Neuronal stem cell (in vitro differentiated cells): ENCODE measurements at regions not wholly inside any gene's neighbourhood (a gene's known extent, or its start where the extent isn't known, plus 50 kb on each side); places are given as distances from the start of the nearest gene placed in this dataset.

ENCODE experiments used
- DNase-seq: peaks from one replicate; pipeline ENCODE4 v3.0.0-alpha.2; 2013; ENCODE audit warnings: low spot score
- H2AFZ ChIP-seq: one replicate; pipeline ENCODE4 v1.6.1; 2013; ENCODE audit warnings: mild to moderate bottlenecking, low read length, inconsistent platforms
- H2AK5ac ChIP-seq: 2 replicates; pipeline ENCODE4 v1.6.1; 2013; ENCODE audit warnings: low read depth, mild to moderate bottlenecking, inconsistent platforms, low read length, moderate library complexity, mixed read lengths
- H2BK120ac ChIP-seq: 2 replicates; pipeline ENCODE4 v1.6.1; 2013; ENCODE audit warnings: low read depth, mild to moderate bottlenecking, inconsistent platforms, low read length, moderate library complexity, mixed read lengths
- H2BK12ac ChIP-seq: one replicate; pipeline ENCODE4 v1.6.1; 2013; ENCODE audit warnings: low read length, inconsistent platforms
- H2BK15ac ChIP-seq: 2 replicates; pipeline ENCODE4 v1.6.1; 2013; ENCODE audit warnings: mild to moderate bottlenecking, low read length, inconsistent platforms, mixed read lengths
- H2BK5ac ChIP-seq: one replicate; pipeline ENCODE4 v1.6.1; 2013; ENCODE audit warnings: inconsistent platforms, mild to moderate bottlenecking, low read length, moderate library complexity
- H3K14ac ChIP-seq: one replicate; pipeline ENCODE4 v1.6.1; 2013; ENCODE audit warnings: low read length, inconsistent platforms
- H3K18ac ChIP-seq: 2 replicates; pipeline ENCODE4 v1.6.1; 2013; ENCODE audit warnings: low read length, inconsistent platforms
- H3K23ac ChIP-seq: 2 replicates; pipeline ENCODE4 v1.6.1; 2013; ENCODE audit warnings: low read depth, mild to moderate bottlenecking, mixed read lengths, low read length, inconsistent platforms; ENCODE audit not compliant: poor library complexity
- H3K27ac ChIP-seq: replicated peaks from 3 replicates; pipeline ENCODE4 v1.5.1; 2013; ENCODE audit warnings: low read length, inconsistent platforms
- H3K27me3 ChIP-seq, 3 experiments: 2 replicates each; pipeline ENCODE4 v1.6.1; 2013; ENCODE audit warnings: low read length in 3 of 3, mild to moderate bottlenecking in 2 of 3, inconsistent platforms in 1 of 3, low read depth in 1 of 3, mixed read lengths in 1 of 3, moderate library complexity in 1 of 3; ENCODE audit not compliant: control insufficient read depth in 3 of 3, insufficient read depth in 3 of 3
- H3K36me3 ChIP-seq, 2 donors: replicated peaks in 1 of 2; 2 replicates each; pipeline ENCODE4 v1.6.1; 2013; ENCODE audit warnings: low read length in 2 of 2; ENCODE audit not compliant: control insufficient read depth in 2 of 2, insufficient read depth in 2 of 2
- H3K4ac ChIP-seq: 2 replicates; pipeline ENCODE4 v1.6.1; 2013; ENCODE audit warnings: inconsistent platforms, mild to moderate bottlenecking, low read length, moderate library complexity
- H3K4me1 ChIP-seq, 2 donors: 1 replicate in 1 of 2; 2 replicates in 1 of 2; pipeline ENCODE4 v1.6.1; 2013; ENCODE audit warnings: low read length in 2 of 2, low read depth in 1 of 2; ENCODE audit not compliant: control insufficient read depth in 2 of 2, insufficient read depth in 1 of 2
- H3K4me2 ChIP-seq: one replicate; pipeline ENCODE4 v1.6.1; 2013; ENCODE audit warnings: mild to moderate bottlenecking, low read length, inconsistent platforms; ENCODE audit not compliant: insufficient read depth, poor library complexity, severe bottlenecking
- H3K4me3 ChIP-seq, 2 donors: 2 replicates each; pipeline ENCODE4 v1.5.1; 2013; ENCODE audit warnings: low read length in 2 of 2, mild to moderate bottlenecking in 2 of 2, inconsistent platforms in 1 of 2, moderate library complexity in 1 of 2
- H3K79me1 ChIP-seq: one replicate; pipeline ENCODE4 v1.6.1; 2013; ENCODE audit warnings: low read depth, mild to moderate bottlenecking, inconsistent platforms, low read length, moderate library complexity
- H3K9ac ChIP-seq: one replicate; pipeline ENCODE4 v1.6.1; 2013; ENCODE audit warnings: mild to moderate bottlenecking, low read depth, low read length, inconsistent platforms; ENCODE audit not compliant: poor library complexity
- H3K9me3 ChIP-seq, 2 donors: replicated peaks in 1 of 2; 2 replicates each; pipeline versions ENCODE3 to v1.6.1; 2013; ENCODE audit warnings: low read length in 2 of 2, mild to moderate bottlenecking in 2 of 2, inconsistent platforms in 1 of 2, low read depth in 1 of 2, mixed read lengths in 1 of 2, moderate library complexity in 1 of 2; ENCODE audit not compliant: control insufficient read depth in 2 of 2, insufficient read depth in 1 of 2
- H4K8ac ChIP-seq: one replicate; pipeline ENCODE4 v1.6.1; 2013; ENCODE audit warnings: low read depth, mild to moderate bottlenecking, inconsistent platforms, low read length, moderate library complexity
- H4K91ac ChIP-seq: one replicate; pipeline ENCODE4 v1.6.1; 2013; ENCODE audit warnings: low read length, low read depth, mild to moderate bottlenecking, inconsistent platforms; ENCODE audit not compliant: poor library complexity
- WGBS, 2 donors: extraction: QIAGEN DNeasy Blood & Tissue Kit; methylation state at CpG; one replicate each; pipeline ENCODE4 v1.1.7; 2013; ENCODE audit warnings: missing lambda C conversion rate in 2 of 2, mixed read lengths in 1 of 2; ENCODE audit not compliant: insufficient read length in 2 of 2, insufficient replicate concordance in 1 of 2; ENCODE audit errors: extremely low coverage in 2 of 2; 5-methylcytosine and 5-hydroxymethylcytosine counted together

DNA sequence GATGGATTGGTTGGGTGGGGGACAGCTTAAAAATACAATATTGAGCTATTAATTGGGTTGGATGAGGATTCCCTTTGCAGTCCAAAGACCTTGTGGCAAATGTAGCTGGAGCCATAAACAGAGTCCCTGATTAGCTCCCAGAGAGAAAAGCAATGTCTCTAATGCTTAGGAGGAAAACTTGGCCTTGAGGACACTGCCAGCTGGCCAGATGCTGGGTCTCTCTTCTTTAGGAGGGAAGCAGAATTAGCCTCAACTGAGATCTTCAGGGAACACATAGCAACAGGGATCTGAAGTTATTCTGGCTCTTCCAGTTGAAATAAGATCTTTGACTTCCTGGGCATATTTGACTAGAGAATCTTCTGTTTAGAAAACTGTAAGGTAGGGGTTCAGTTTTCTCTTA is 121.7 kb upstream of the WWC1 start:
- no peaks in the 10 kb centered on the region for H3K79me1 ChIP-seq
- DNase-seq: no peak
- peaks cover 5 to 10% of the 10 kb centered on the region in 2 donors for H3K4me1 ChIP-seq
- no peaks in the 10 kb centered on the region for H3K36me3 ChIP-seq
- H3K23ac ChIP-seq: no peak overlapping the region
- H3K4ac ChIP-seq: no peak overlapping the region
- no peak overlapping the region for H2AFZ ChIP-seq
- H2AK5ac ChIP-seq: no peak overlapping the region
- H2BK120ac ChIP-seq: no peak overlapping the region
- no peak overlapping the region for H2BK12ac ChIP-seq
- H3K18ac ChIP-seq: no peak overlapping the region
- H2BK5ac ChIP-seq: no peak overlapping the region
- no peak overlapping the region for H3K4me2 ChIP-seq
- H4K91ac ChIP-seq: no peak overlapping the region
- H3K4me3 ChIP-seq: no peak overlapping the region
- no peaks in the 10 kb centered on the region for H3K27me3 ChIP-seq
- no peak overlapping the region for H4K8ac ChIP-seq
- H3K14ac ChIP-seq: no peak overlapping the region
- H3K9me3 ChIP-seq: no peaks in the 10 kb centered on the region
- H2BK15ac ChIP-seq: no peak overlapping the region
- no peak overlapping the region for H3K9ac ChIP-seq
- H3K27ac ChIP-seq: no peak overlapping the region

- H2BK5ac ChIP-seq: no peak overlapping the region
- no peak overlapping the region for H3K4ac ChIP-seq
- no peak overlapping the region for H2BK15ac ChIP-seq
- H3K4me1 ChIP-seq: peaks cover 3 to 26% of the 10 kb centered on the region in 2 donors
- no peak overlapping the region for H3K9ac ChIP-seq
- no peak overlapping the region for H4K91ac ChIP-seq
- peak overlapping the region; percentile 12 for H3K18ac ChIP-seq
- no peaks in the 10 kb centered on the region for H3K36me3 ChIP-seq
- no peaks in the 10 kb centered on the region for H3K79me1 ChIP-seq
- H3K27me3 ChIP-seq: no peaks in the 10 kb centered on the region
- no peak overlapping the region for H3K23ac ChIP-seq
- H2AK5ac ChIP-seq: no peak overlapping the region
- no peak overlapping the region for H2BK12ac ChIP-seq
- H4K8ac ChIP-seq: no peak overlapping the region
- H3K4me2 ChIP-seq: no peak overlapping the region
- no CpG with 5 or more reads among the region's 15 CpGs for WGBS, 2 donors
- H2BK120ac ChIP-seq: no peak overlapping the region
- H2AFZ ChIP-seq: no peak overlapping the region
- H3K9me3 ChIP-seq: no peaks in the 10 kb centered on the region
- no peak for DNase-seq
- H3K4me3 ChIP-seq: no peak overlapping the region
- no peak overlapping the region for H3K14ac ChIP-seq
- no peak overlapping the region for H3K27ac ChIP-seq
These were observed 119.3 kb upstream of the WWC1 start for GRCh38 chr5:168171901-168172759.

DNA sequence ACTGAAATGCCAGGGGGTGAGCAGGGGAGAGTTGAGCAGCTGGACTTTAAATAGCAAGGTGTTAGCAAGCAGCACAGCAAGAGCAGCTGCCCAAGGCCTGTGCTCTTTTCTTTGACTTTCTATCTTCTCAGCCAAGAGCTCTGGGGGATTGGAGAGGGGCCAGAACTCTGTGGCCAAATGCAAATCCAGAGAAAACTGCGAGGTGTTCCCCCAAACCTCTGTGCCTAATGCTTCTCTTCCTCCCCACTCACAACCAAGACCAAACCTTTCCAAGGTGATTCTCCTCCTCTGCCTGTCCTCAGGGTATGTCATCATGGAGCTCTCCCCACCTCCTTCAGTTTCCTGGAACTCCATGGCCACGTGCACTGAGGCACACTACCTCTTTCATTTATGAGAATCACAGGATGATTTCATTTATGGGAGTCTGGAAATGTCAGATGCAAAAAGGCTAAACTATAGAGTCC is 118.7 kb upstream of the WWC1 start:
- H2BK120ac ChIP-seq: no peak overlapping the region
- H3K36me3 ChIP-seq: no peaks in the 10 kb centered on the region
- no peak overlapping the region for H3K4me2 ChIP-seq
- H3K79me1 ChIP-seq: no peaks in the 10 kb centered on the region
- H2BK12ac ChIP-seq: no peak overlapping the region
- H3K14ac ChIP-seq: no peak overlapping the region
- no peak overlapping the region for H3K4me3 ChIP-seq
- no peak overlapping the region for H2AFZ ChIP-seq
- no peaks in the 10 kb centered on the region for H3K27me3 ChIP-seq
- peaks cover 3 to 26% of the 10 kb centered on the region in 2 donors for H3K4me1 ChIP-seq
- no peaks in the 10 kb centered on the region for H3K9me3 ChIP-seq
- DNase-seq: no peak
- H3K18ac ChIP-seq: no peak overlapping the region
- H2BK5ac ChIP-seq: no peak overlapping the region
- H3K4ac ChIP-seq: no peak overlapping the region
- no peak overlapping the region for H3K9ac ChIP-seq
- no peak overlapping the region for H4K91ac ChIP-seq
- no peak overlapping the region for H2BK15ac ChIP-seq
- no CpG with 5 or more reads among the region's 2 CpGs for WGBS, 2 donors
- no peak overlapping the region for H3K23ac ChIP-seq
- no peak overlapping the region for H2AK5ac ChIP-seq
- H3K27ac ChIP-seq: no peak overlapping the region
- no peak overlapping the region for H4K8ac ChIP-seq

- no peak overlapping the region for H3K23ac ChIP-seq
- no peaks in the 10 kb centered on the region for H3K36me3 ChIP-seq
- H2AK5ac ChIP-seq: no peak overlapping the region
- H4K8ac ChIP-seq: no peak overlapping the region
- WGBS, 2 donors: no CpG with 5 or more reads among the region's 9 CpGs
- no peaks in the 10 kb centered on the region for H3K79me1 ChIP-seq
- H2BK15ac ChIP-seq: no peak overlapping the region
- H3K4me1 ChIP-seq: peaks cover 10 to 34% of the 10 kb centered on the region in 2 donors
- no peak overlapping the region for H2BK12ac ChIP-seq
- DNase-seq: no peak
- H2BK120ac ChIP-seq: no peak overlapping the region
- no peak overlapping the region for H3K9ac ChIP-seq
- H3K4me2 ChIP-seq: no peak overlapping the region
- no peaks in the 10 kb centered on the region for H3K27me3 ChIP-seq
- no peak overlapping the region for H3K14ac ChIP-seq
- H3K9me3 ChIP-seq: no peaks in the 10 kb centered on the region
- no peak overlapping the region for H2AFZ ChIP-seq
- H3K4me3 ChIP-seq: no peak overlapping the region
- no peak overlapping the region for H4K91ac ChIP-seq
- H2BK5ac ChIP-seq: no peak overlapping the region
- H3K4ac ChIP-seq: no peak overlapping the region
- no peak overlapping the region for H3K18ac ChIP-seq
- no peak overlapping the region for H3K27ac ChIP-seq
These were observed 117.1 kb upstream of the WWC1 start for GRCh38 chr5:168174376-168174775.
